ENCODE measurements at regions not wholly inside any gene's neighbourhood (a gene's known extent, or its start where the extent isn't known, plus 50 kb on each side); places are given as distances from the start of the nearest gene placed in this dataset.

- TF ChIP-seq CTCF (conservative IDR thresholded peaks at IDR 0.05; ENCODE audit: low read length), result no peak
- no peak for TF ChIP-seq EZH2phosphoT487 (IDR thresholded peaks at IDR 0.05; ENCODE audit: borderline replicate concordance, low read depth, low read length)
Measured at GRCh38 chr5:87115839-87116364, 151.8 kb upstream of the RASA1 start.

All from OCI-LY7 (cell line).